ENCODE measurements at regions not wholly inside any gene's neighbourhood (a gene's known extent, or its start where the extent isn't known, plus 50 kb on each side); places are given as distances from the start of the nearest gene placed in this dataset.

DNA sequence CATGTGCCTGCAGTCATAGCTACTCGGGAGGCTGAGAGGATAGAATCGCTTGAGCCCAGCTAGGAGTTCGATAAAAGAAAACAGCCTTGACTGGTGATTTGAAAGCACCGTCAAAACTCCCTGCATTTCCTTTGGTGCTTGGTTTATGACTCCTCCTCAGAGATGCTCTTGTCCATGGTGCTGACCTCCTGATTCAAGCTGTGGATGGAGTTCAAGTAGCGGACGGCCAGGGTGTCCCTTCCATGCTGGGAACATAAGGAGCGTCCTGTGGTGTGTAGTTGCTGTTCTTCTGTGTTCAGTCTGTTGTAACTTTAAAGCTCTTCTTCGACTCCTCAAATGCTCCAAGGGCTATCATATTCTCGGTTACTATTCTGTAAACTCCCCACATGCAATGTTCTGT lies 382.5 kb upstream of the KIAA1217 start:
- ATAC-seq (peak in 1 of 8 donors; percentile 65), DNase-seq (peak in 1 of 2 donors; percentile 13)
- H3K4me1 ChIP-seq = no peaks in the 10 kb centered on the region

GRCh38 chr10:23829556-23829955 lies 379.4 kb upstream of the KIAA1217 start:
- no peak for ATAC-seq

More for the DNA sequence above, 382.5 kb upstream of the KIAA1217 start:
- H3K27ac ChIP-seq = no peak overlapping the region
- no peak overlapping the region for H3K4me3 ChIP-seq
- TF ChIP-seq CTCF (IDR thresholded peaks at IDR 0.05) = no peak
- no peaks in the 10 kb centered on the region for H3K9me3 ChIP-seq
- 25 to 27% methylated on average over 9 of the region's 9 CpGs for WGBS, 2 donors
- intact Hi-C loops (cut with DNase I) = no loop called here
- peaks cover 0 to 10% (median 0%) of the 10 kb centered on the region in 7 donors for H3K27me3 ChIP-seq
- no peaks in the 10 kb centered on the region for H3K36me3 ChIP-seq

GRCh38 chr10:23834091-23834490 lies 374.8 kb upstream of the KIAA1217 start:
- no peak for TF ChIP-seq CTCF (IDR thresholded peaks at IDR 0.05)
- H3K27ac ChIP-seq = no peak overlapping the region
- H3K4me1 ChIP-seq = no peaks in the 10 kb centered on the region
- no peak for ATAC-seq
- no peak overlapping the region for H3K4me3 ChIP-seq
- intact Hi-C loops (cut with DNase I) = no loop called here
- no peaks in the 10 kb centered on the region for H3K9me3 ChIP-seq
- H3K27me3 ChIP-seq = peaks cover 0 to 8% (median 0%) of the 10 kb centered on the region in 7 donors
- no peak for DNase-seq
- no peaks in the 10 kb centered on the region for H3K36me3 ChIP-seq

More at GRCh38 chr10:23829556-23829955, 379.4 kb upstream of the KIAA1217 start:
- no peak overlapping the region for H3K27ac ChIP-seq
- H3K9me3 ChIP-seq = no peaks in the 10 kb centered on the region
- no peak for DNase-seq
- 82 to 85% methylated on average over 2 of the region's 2 CpGs for WGBS, 2 donors
- no peaks in the 10 kb centered on the region for H3K36me3 ChIP-seq
- H3K4me1 ChIP-seq = no peaks in the 10 kb centered on the region
- TF ChIP-seq CTCF (IDR thresholded peaks at IDR 0.05) = no peak
- intact Hi-C loops (cut with DNase I) = no loop called here
- peaks cover 0 to 10% (median 0%) of the 10 kb centered on the region in 7 donors for H3K27me3 ChIP-seq
- no peak overlapping the region for H3K4me3 ChIP-seq

- H3K27ac ChIP-seq = no peak overlapping the region
- TF ChIP-seq CTCF (IDR thresholded peaks at IDR 0.05) = no peak
- H3K9me3 ChIP-seq = peaks cover 0 to 13% (median 0%) of the 10 kb centered on the region in 11 donors
- H3K4me1 ChIP-seq = no peaks in the 10 kb centered on the region
- ATAC-seq = no peak
- H3K36me3 ChIP-seq = no peaks in the 10 kb centered on the region
- no peaks in the 10 kb centered on the region for H3K27me3 ChIP-seq
- DNase-seq = no peak
- WGBS, 2 donors = 60 to 69% methylated on average over 2 of the region's 2 CpGs
- intact Hi-C loops (cut with DNase I) = no loop called here
- H3K4me3 ChIP-seq = no peak overlapping the region
Observed at GRCh38 chr10:23850631-23851030, 358.3 kb upstream of the KIAA1217 start.

Data from heart right ventricle (tissue), 16 donors.